ENCODE measurements at regions not wholly inside any gene's neighbourhood (a gene's known extent, or its start where the extent isn't known, plus 50 kb on each side); places are given as distances from the start of the nearest gene placed in this dataset.

DNA sequence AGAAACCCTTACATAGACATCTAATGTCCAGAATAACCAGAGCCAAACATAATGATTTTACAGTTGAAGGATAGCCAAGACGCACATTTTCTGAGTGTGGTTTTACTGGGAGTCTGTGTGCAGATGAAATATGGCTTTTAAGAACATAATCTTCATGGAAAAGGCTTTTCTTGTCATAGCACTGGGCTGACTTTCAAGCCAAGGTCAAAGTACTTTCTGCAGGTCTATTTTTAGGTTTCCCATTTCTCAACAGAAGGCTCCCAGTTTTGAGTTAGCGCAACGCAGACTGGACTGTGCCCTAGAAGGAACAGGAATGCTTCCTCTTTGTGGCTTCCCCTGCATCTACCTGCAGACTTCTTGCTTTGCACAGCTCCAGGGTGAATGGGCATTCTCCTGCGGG, 92.3 kb upstream of the UPP2 start:
- no peak for DNase-seq (ENCODE audit: low read depth)

DNA sequence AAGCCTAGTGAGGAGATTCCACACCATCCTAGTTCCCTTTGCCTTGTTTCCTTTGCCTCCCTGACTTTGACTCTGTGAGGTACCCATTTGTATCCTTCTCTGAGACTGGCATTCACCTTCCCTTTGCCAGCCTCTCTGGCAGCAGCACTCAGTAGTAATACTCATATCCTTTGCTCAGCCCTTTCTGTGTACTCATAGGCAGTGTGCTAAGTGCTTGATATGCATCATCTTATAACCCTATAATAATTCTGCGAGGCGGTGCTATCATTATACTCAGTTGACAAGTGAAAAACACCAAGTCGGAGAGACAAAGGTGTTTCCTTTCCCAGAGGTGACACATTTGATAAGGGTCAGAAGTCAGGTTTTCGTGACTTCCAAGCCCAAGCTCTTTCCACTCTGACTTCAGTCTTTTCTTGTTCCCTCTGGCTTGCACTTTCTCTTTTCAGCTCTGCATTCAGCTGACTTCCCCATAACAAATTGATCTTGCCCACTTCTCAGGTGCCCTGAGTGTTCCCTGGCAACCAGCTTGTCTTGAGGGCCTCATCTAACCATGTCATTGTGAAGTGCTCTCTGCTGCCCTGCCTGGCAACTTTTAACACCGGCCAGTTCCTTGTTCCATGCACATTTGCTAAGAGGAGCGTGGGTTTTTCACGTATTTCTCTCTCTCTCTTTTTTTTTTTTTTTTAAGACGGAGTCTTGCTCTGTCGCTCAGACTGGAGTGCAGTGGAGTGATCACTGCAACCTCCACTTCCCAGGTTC, 94.5 kb upstream of the UPP2 start:
- no peak for DNase-seq (ENCODE audit: low read depth)

GRCh38 chr2:158004126-158004764, 97.4 kb upstream of the UPP2 start:
- DNase-seq (ENCODE audit: low read depth): peak; percentile 48

DNA sequence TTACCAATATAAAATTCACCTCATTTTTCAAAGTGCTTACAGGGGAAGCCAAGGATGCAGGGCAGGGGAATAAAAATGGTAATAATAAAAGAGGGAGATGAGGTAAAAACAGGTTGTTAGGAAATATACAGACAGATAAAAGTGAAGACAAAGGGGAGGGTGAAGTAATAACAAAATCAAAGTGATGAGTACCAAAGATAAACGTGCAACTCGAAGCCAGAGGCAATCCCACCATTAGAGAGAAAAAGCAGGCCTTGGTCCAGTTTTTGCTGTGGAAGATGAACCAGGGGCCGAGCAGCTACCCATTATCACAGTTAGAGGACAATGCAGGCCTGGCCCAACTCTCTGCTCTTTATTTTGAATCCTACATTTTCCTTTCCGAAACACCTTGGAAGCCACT, 99.6 kb upstream of the UPP2 start:
- DNase-seq (ENCODE audit: low read depth): no peak

GRCh38 chr2:157996799-157997198, 104.9 kb upstream of the UPP2 start:
- no peak for DNase-seq (ENCODE audit: low read depth)

DNA sequence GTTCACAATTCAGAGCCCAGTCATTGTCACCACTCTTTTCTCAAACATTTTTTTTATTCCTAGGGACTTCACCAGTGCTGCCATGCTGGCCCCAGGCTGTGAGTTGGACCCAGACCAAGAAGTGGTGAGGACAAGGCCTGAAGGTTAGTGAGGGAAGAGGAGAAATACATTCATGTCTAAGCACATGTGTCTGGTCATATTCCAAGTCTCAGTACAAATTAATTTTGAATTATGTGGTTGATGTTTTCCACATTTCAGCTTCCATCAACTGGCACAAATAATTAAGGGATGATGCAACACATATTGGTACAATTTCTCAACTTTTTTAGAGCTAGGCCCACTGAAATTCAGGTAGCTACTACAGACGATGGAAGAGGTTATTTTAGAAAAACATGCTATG, 106.6 kb upstream of the UPP2 start:
- no peak for DNase-seq (ENCODE audit: low read depth)

GRCh38 chr2:157991932-157992331, 109.7 kb upstream of the UPP2 start:
- no peak for DNase-seq (ENCODE audit: low read depth)

DNA sequence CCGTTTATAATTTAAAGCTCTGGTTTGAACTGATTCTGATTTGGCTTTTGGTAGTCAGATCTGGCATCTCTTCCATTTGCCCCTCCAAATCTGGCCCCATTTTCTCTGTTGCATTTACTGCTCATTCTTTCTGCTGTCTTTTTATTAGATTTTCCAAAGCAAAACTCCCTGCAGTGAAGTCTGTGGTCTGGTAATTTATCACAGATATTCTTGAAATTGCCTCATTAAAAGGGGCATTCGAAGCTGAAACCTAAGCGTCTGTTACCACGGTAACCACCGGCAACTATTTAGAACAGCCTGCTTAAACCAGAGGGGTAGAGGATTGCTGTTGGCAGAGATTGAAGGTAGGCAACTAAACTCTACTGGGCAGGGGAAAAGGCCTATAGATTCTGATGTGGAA, 111.5 kb upstream of the UPP2 start:
- DNase-seq (ENCODE audit: low read depth): no peak

GRCh38 chr2:157989227-157989626, 112.4 kb upstream of the UPP2 start:
- peak; percentile 18 for DNase-seq (ENCODE audit: low read depth)

DNA sequence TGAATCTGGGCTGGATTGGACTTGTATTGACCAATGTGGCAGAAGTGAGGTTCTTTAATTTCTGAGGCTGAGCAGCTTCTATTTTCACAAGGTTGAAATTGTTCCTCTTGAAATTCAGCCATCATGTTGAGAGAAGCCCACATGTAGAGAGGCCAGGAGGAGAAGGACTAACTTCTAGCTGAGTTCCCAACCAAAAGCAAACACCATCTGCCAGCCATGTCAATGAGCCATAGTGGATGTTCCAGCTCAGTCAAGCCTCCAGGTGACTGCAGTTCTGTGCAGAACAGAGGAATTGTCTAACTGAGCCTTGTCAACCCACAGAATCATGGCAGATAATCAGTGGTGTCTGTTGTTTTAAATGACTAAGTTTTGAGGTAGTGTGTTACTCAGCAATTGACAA, 110.6 kb upstream of the ACVR1 start:
- no peak for DNase-seq (ENCODE audit: low read depth)

DNA sequence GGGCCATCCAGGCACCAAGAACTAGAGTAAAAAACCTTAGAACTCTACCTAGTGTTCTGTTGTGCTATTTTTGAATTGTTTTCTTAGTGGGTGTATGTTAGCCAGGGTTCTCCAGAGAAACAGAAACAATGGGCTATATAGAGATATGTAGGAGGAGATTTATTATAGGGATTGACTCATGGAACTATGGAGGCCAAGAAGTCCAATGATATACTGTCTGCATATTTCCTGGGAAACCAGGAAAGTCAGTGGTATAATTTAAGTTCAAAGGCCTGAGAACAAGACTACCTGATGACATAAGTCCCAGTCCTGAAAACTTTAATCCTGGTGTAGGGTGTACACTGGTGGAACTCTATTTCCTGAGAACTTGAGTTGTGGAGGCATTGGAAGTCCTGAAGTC, 108.7 kb upstream of the ACVR1 start:
- no peak for DNase-seq (ENCODE audit: low read depth)

- no peak for DNase-seq (ENCODE audit: low read depth)
Measured at GRCh38 chr2:157980020-157980419, 103.9 kb upstream of the ACVR1 start.

DNA sequence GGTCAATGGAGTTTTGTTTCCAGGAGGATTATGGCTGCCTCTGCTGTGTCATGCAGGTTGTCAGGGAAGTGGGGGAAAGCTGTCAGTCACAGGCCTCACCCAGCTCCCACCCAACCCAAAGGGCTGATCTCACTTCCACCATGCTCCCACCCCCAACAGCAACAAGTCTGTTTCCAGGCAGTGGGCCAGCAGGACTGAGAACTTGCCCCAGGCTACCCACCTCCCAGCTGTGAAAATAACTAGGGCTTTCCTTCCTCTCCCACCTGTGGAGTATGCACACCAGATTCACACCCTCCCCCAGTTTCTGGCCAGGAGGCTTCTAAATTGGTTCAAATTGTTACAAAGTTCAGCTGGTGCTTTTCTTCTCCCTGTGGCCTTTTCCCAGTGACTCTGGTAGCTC, 95.6 kb upstream of the ACVR1 start:
- DNase-seq (ENCODE audit: low read depth): peak; percentile 25

DNA sequence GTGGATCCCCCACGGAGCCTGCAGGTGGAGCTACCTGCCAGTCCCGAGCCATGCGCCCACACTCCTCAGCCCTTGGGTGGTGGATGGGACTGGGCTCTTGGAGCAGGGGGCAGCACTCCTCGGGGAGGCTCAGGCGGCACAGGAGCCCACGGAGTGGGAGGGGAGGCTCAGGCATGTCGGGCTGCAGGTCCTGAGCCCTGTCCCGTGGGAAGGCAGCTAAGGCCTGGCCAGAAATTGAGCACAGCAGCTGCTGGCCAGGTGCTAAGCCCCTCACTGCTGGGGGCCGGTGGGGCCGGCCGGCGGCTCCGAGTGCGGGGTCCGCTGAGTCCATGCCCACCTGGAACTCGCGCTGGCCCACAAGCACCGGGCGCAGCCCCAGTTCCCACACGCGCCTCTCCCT, 91.7 kb upstream of the ACVR1 start:
- DNase-seq (ENCODE audit: low read depth): no peak

- DNase-seq (ENCODE audit: low read depth): no peak
Measured at GRCh38 chr2:157959249-157959648, 83.1 kb upstream of the ACVR1 start.

GRCh38 chr2:157957596-157957995, 81.5 kb upstream of the ACVR1 start:
- DNase-seq (ENCODE audit: low read depth): no peak

DNA sequence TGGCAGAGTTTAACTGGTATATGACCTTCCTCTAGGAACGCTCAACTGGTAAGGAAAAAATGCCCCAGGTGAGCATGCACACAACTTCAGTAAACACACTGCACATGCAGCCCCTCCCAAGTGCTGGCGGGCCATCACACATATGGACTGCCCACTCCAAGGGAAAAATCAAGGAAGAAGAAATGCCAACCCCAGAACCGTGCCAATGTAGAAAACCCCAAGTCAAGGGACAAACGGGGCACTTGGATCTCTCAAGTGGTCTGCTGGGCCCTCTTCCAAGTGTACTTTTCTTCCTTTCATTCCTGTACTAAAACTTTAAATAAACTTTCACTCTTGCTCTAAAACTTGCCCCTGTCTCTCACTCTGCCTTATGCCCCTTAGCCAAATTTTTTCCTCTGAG, 76.4 kb upstream of the ACVR1 start:
- DNase-seq (ENCODE audit: low read depth): no peak

- DNase-seq (ENCODE audit: low read depth): no peak
Measured at GRCh38 chr2:157948856-157949255, 72.7 kb upstream of the ACVR1 start.

- no peak for DNase-seq (ENCODE audit: low read depth)
Measured at GRCh38 chr2:157946919-157947557, 70.9 kb upstream of the ACVR1 start.

DNA sequence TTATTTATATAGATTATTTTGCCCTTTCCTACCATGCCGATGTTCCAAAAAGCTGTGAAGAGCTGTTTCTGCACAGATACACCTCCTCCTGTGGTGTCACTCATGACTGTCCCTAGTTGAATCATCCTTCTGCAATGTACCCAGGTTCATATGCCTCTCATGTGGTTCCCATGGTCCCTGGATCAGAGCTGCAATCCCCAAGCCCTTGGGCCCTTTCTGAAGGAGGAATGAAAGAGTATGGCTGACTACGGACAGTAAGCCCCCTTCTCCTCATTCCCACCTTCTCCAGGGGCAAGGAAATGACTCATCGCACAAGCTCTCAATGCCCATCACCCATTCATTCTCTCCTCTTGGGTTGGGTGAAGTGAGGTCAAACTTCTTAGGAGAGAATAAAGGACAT, 63.9 kb upstream of the ACVR1 start:
- DNase-seq (ENCODE audit: low read depth): no peak

DNA sequence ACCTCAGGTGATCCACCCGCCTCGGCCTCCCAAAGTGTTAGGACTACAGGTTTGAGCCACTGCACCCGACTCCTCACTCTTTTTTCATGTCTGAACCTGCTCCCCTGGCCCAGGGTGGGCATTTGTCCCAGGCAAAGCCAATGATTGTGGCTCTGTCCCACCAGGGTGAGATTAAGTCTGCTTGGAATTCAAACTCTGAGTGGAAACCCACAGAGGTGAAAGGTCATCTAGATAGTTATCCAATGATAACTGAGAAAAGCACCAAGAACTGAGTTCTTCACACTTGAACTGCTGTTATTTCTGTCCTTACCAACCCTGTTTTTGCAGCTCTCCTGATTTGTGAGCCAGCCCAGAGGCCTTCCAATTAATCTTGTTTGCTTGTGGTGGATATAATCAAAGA, 62.4 kb upstream of the ACVR1 start:
- no peak for DNase-seq (ENCODE audit: low read depth)

DNA sequence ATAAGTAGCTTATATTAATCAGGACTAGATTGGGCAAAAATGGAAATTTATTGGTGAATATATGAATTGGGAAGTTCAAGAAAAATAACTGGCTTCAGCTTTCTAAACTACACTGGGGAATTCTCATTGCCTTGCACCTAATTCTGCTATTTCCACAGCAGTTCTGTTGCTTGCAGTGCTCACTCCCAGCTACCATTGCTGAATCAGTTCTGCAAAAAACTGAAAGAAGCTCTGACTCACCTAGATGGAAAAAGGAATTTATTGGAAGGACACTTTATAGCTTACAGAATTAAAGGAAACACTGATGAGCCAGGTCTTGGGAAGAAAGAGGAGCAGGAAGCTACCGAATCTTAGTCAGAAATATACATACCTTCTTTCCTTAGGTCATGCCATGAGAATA, 60.3 kb upstream of the ACVR1 start:
- DNase-seq (ENCODE audit: low read depth): no peak

DNA sequence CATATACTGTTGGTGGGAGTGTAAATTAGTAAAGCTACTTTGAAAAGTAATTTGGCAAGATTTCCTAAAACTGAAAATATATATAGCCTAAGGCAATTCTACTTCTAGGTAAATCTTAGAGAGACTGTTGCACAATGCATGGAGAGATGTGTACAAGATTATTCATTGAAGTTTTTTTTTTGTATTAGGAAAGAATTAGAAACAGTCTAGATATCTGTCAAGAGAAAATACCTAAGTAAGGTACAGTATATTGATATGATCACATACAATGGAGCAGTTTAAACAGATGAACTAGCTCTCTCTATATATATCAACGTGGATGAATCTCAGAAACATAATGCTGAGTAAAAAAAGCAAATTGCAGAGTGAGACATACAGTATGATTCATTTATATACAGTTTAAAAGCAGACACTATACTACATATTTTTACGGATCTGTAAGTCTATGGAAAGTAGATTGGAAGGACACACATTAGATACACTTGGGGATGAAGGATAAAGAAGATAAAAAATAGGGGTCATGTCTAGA, 59.3 kb upstream of the ACVR1 start:
- DNase-seq (ENCODE audit: low read depth): no peak

Data from myocyte (in vitro differentiated cells).